ENCODE measurements at regions not wholly inside any gene's neighbourhood (a gene's known extent, or its start where the extent isn't known, plus 50 kb on each side); places are given as distances from the start of the nearest gene placed in this dataset.
"Not testable (repeated sequence)": the region's sequence is repeated elsewhere in the genome, so short reads cannot be mapped to it uniquely, and the experiment has no call there.

- no peak for DNase-seq
Observed at GRCh38 chr14:101616202-101616601, 54.9 kb downstream of the DIO3 start.

GRCh38 chr14:101619484-101619883 is 58.2 kb downstream of the DIO3 start:
- no peak for DNase-seq

GRCh38 chr14:101620031-101620788 is 58.9 kb downstream of the DIO3 start:
- DNase-seq = no peak

GRCh38 chr14:101620821-101621785 is 59.8 kb downstream of the DIO3 start:
- DNase-seq = no peak

GRCh38 chr14:101622251-101623076 is 61.2 kb downstream of the DIO3 start:
- no peak for DNase-seq

GRCh38 chr14:101623077-101623372 is 61.7 kb downstream of the DIO3 start:
- no peak for DNase-seq

GRCh38 chr14:101623685-101624444 is 62.6 kb downstream of the DIO3 start:
- no peak for DNase-seq

GRCh38 chr14:101624536-101624935 is 63.2 kb downstream of the DIO3 start:
- DNase-seq = no peak

GRCh38 chr14:101625336-101626097 is 64.2 kb downstream of the DIO3 start:
- DNase-seq = no peak

- DNase-seq = no peak
Observed at GRCh38 chr14:101626331-101626730, 65.0 kb downstream of the DIO3 start.

GRCh38 chr14:101627915-101628262 is 66.6 kb downstream of the DIO3 start:
- no peak for DNase-seq

- DNase-seq = peak in 49 of 51 donors; percentile 15 to 85 (median 59)
Observed at GRCh38 chr14:101628471-101628966, 67.2 kb downstream of the DIO3 start.

GRCh38 chr14:101628975-101629374 is 67.7 kb downstream of the DIO3 start:
- DNase-seq = peak in 1 of 51 donors; percentile 48

- DNase-seq = no peak
Observed at GRCh38 chr14:101630056-101630965, 69.0 kb downstream of the DIO3 start.

- DNase-seq = no peak
Observed at GRCh38 chr14:101631199-101631598, 69.9 kb downstream of the DIO3 start.

- DNase-seq = not testable (repeated sequence)
Observed at GRCh38 chr14:101631970-101632369, 70.7 kb downstream of the DIO3 start.

GRCh38 chr14:101632520-101632919 is 71.2 kb downstream of the DIO3 start:
- DNase-seq = no peak

- no peak for DNase-seq
Observed at GRCh38 chr14:101633276-101633675, 72.0 kb downstream of the DIO3 start.
